ENCODE measurements at regions not wholly inside any gene's neighbourhood (a gene's known extent, or its start where the extent isn't known, plus 50 kb on each side); places are given as distances from the start of the nearest gene placed in this dataset.

- peaks cover 9% of the 10 kb centered on the region for H3K27me3 ChIP-seq (ENCODE audit: low read depth)
- in situ Hi-C loops (cut with MboI; ENCODE audit: low sequenced_read_pairs), result no loop called here
- no peaks in the 10 kb centered on the region for H3K9me3 ChIP-seq
- no peaks in the 10 kb centered on the region for H3K36me3 ChIP-seq (replicated peaks)
- DNase-seq (ENCODE audit: low spot score in 2 of 2), result no peak
- H3K4me1 ChIP-seq, result no peaks in the 10 kb centered on the region
- H3K4me3 ChIP-seq, result no peak overlapping the region
Measured at GRCh38 chr14:22699801-22700564, 55.8 kb upstream of the OR6J1 start.

- no peak for DNase-seq (ENCODE audit: low spot score in 2 of 2)
- peaks cover 3% of the 10 kb centered on the region; the same call in 1 of the 2 replicates for H3K4me1 ChIP-seq
- no peaks in the 10 kb centered on the region for H3K36me3 ChIP-seq (replicated peaks)
- H3K27me3 ChIP-seq (ENCODE audit: low read depth), result peaks cover 3% of the 10 kb centered on the region; the same call in 1 of the 2 replicates
- in situ Hi-C loops (cut with MboI; ENCODE audit: low sequenced_read_pairs), result no loop called here
- H3K4me3 ChIP-seq, result peak overlapping the region; percentile 25
- no peaks in the 10 kb centered on the region for H3K9me3 ChIP-seq
Measured at GRCh38 chr14:22713631-22713950, 52.9 kb upstream of the OXA1L start.

GRCh38 chr14:22715186-22715812 is 51.2 kb upstream of the OXA1L start:
- Histone ChIP-seq H3K4me1 (peaks cover 3% of the 10 kb centered on the region; the same call in 1 of the 2 replicates), H3K9me3 (no peaks in the 10 kb centered on the region), H3K36me3 (replicated peaks) (no peaks in the 10 kb centered on the region), H3K27me3 (ENCODE audit: low read depth) (peaks cover 3% of the 10 kb centered on the region; the same call in 1 of the 2 replicates), H3K4me3 (no peak overlapping the region)
- DNase-seq (ENCODE audit: low spot score in 2 of 2), result no peak
- in situ Hi-C loops (cut with MboI; ENCODE audit: low sequenced_read_pairs), result no loop called here

- Histone ChIP-seq H3K9me3 (no peaks in the 10 kb centered on the region), H3K4me1 (peaks cover 3% of the 10 kb centered on the region; the same call in 1 of the 2 replicates), H3K27me3 (ENCODE audit: low read depth) (peaks cover 3% of the 10 kb centered on the region; the same call in 1 of the 2 replicates), H3K4me3 (no peak overlapping the region), H3K36me3 (replicated peaks) (no peaks in the 10 kb centered on the region)
- in situ Hi-C loops (cut with MboI; ENCODE audit: low sequenced_read_pairs), result no loop called here
- no peak for DNase-seq (ENCODE audit: low spot score in 2 of 2)
Measured at GRCh38 chr14:22715890-22716289, 50.6 kb upstream of the OXA1L start.
